Mucosa of descending colon (tissue), 3 donors: ENCODE measurements at regions not wholly inside any gene's neighbourhood (a gene's known extent, or its start where the extent isn't known, plus 50 kb on each side); places are given as distances from the start of the nearest gene placed in this dataset.

Experiments used
- ATAC-seq: fragments of 200-7000 bp; cut with Tn5 transposase; one replicate; pipeline ENCODE4 v1.9.1; 2020; ENCODE audit warnings: mild to moderate bottlenecking, moderate library complexity
- DNase-seq, 3 donors: peaks; one replicate each; pipeline ENCODE4 v3.0.0-alpha.2; 2020
- H3K36me3 ChIP-seq: fragments of 200-600 bp; one replicate; pipeline ENCODE4 v1.8.0; 2021; ENCODE audit warnings: low read depth, mild to moderate bottlenecking
- H3K4me1 ChIP-seq: fragments of 200-600 bp; one replicate; pipeline ENCODE4 v1.8.0; 2021; ENCODE audit warnings: low read depth, mild to moderate bottlenecking
- H3K4me3 ChIP-seq: fragments of 200-600 bp; one replicate; pipeline ENCODE4 v1.8.0; 2021; ENCODE audit warnings: mild to moderate bottlenecking
- H3K9me3 ChIP-seq: fragments of 200-600 bp; one replicate; pipeline ENCODE4 v1.8.0; 2021; ENCODE audit warnings: mild to moderate bottlenecking
- CTCF ChIP-seq: fragments of 200-600 bp; IDR thresholded peaks from one replicate; pipeline ENCODE4 v1.8.0; 2022; ENCODE audit warnings: antibody characterized with exemption, mild to moderate bottlenecking
- intact Hi-C, 2 donors: fragments of 100-400 bp; cut with DNase I in 1 of 2; cut with micrococcal nuclease in 1 of 2; formaldehyde crosslinking; loops; one replicate each; pipeline versions ENCODE4 v1.11.0 to v1.11.1; 2022; cut with DNase I, micrococcal nuclease
- donor health status: DM: no; HTN: no; CAD: no; lungs with moderate emphysema.
- donor health status: DM: no; HTN: no; CAD: no.
- donor health status: DM: no; HTN: yes; CAD: no.

GRCh38 chr5:133783481-133783880 is 171.1 kb upstream of the FSTL4 start:
- no peak for ATAC-seq
- Histone ChIP-seq H3K4me3 (no peak overlapping the region), H3K4me1 (no peaks in the 10 kb centered on the region), H3K36me3 (no peaks in the 10 kb centered on the region), H3K9me3 (no peaks in the 10 kb centered on the region)
- intact Hi-C loops: no loop called here
- DNase-seq: no peak
- no peak for TF ChIP-seq CTCF

- no peak for ATAC-seq
- H3K4me1 ChIP-seq: no peaks in the 10 kb centered on the region
- intact Hi-C loops: no loop called here
Measured at GRCh38 chr5:133782736-133783135, 170.4 kb upstream of the FSTL4 start.

GRCh38 chr5:133781436-133782225 is 169.3 kb upstream of the FSTL4 start:
- no peak for ATAC-seq
- no peak for DNase-seq
- Histone ChIP-seq H3K36me3 (no peaks in the 10 kb centered on the region), H3K9me3 (no peaks in the 10 kb centered on the region), H3K4me1 (no peaks in the 10 kb centered on the region), H3K4me3 (no peak overlapping the region)
- intact Hi-C loops: no loop called here
- no peak for TF ChIP-seq CTCF

More at GRCh38 chr5:133782736-133783135, 170.4 kb upstream of the FSTL4 start:
- DNase-seq: no peak
- Histone ChIP-seq H3K9me3 (no peaks in the 10 kb centered on the region), H3K36me3 (no peaks in the 10 kb centered on the region), H3K4me3 (no peak overlapping the region)
- TF ChIP-seq CTCF: no peak

- no peaks in the 10 kb centered on the region for H3K9me3 ChIP-seq
- intact Hi-C loops: no loop called here
- TF ChIP-seq CTCF: no peak
- H3K36me3 ChIP-seq: no peaks in the 10 kb centered on the region
- no peak for ATAC-seq
- no peak overlapping the region for H3K4me3 ChIP-seq
- H3K4me1 ChIP-seq: no peaks in the 10 kb centered on the region
- no peak for DNase-seq
Measured at GRCh38 chr5:133780619-133781280, 168.4 kb upstream of the FSTL4 start.

GRCh38 chr5:133779828-133780475 is 167.6 kb upstream of the FSTL4 start:
- Histone ChIP-seq H3K4me1 (no peaks in the 10 kb centered on the region), H3K4me3 (no peak overlapping the region), H3K9me3 (no peaks in the 10 kb centered on the region), H3K36me3 (no peaks in the 10 kb centered on the region)
- intact Hi-C loops: no loop called here
- no peak for ATAC-seq
- no peak for TF ChIP-seq CTCF
- no peak for DNase-seq
